ENCODE measurements at regions not wholly inside any gene's neighbourhood (a gene's known extent, or its start where the extent isn't known, plus 50 kb on each side); places are given as distances from the start of the nearest gene placed in this dataset.
"Not testable (repeated sequence)": the region's sequence is repeated elsewhere in the genome, so short reads cannot be mapped to it uniquely, and the experiment has no call there.

GRCh38 chr4:158099686-158100085, 73.1 kb downstream of the GASK1B start:
- DNase-seq, result no peak
- Histone ChIP-seq H3K9me3 (no peaks in the 10 kb centered on the region), H3K4me3 (no peak overlapping the region), H3K27ac (no peak overlapping the region), H3K27me3 (no peaks in the 10 kb centered on the region), H3K4me1 (no peaks in the 10 kb centered on the region), H3K36me3 (no peaks in the 10 kb centered on the region)
- TF ChIP-seq CTCF (IDR thresholded peaks at IDR 0.05), result no peak

GRCh38 chr4:158098802-158099201, 74.0 kb downstream of the GASK1B start:
- Histone ChIP-seq H3K27ac (no peak overlapping the region), H3K4me1 (no peaks in the 10 kb centered on the region), H3K36me3 (no peaks in the 10 kb centered on the region), H3K9me3 (no peaks in the 10 kb centered on the region), H3K27me3 (no peaks in the 10 kb centered on the region), H3K4me3 (no peak overlapping the region)
- TF ChIP-seq CTCF (IDR thresholded peaks at IDR 0.05) (no peak), POLR2A (IDR thresholded peaks at IDR 0.05) (no peak)
- DNase-seq, result no peak

GRCh38 chr4:158094413-158095134, 78.3 kb downstream of the GASK1B start:
- H3K36me3 ChIP-seq, result no peaks in the 10 kb centered on the region
- no peaks in the 10 kb centered on the region for H3K9me3 ChIP-seq
- H3K27ac ChIP-seq, result no peak overlapping the region
- no peaks in the 10 kb centered on the region for H3K4me1 ChIP-seq
- TF ChIP-seq CTCF (IDR thresholded peaks at IDR 0.05) (no peak), POLR2A (IDR thresholded peaks at IDR 0.05) (no peak)
- DNase-seq, result no peak
- no peak overlapping the region for H3K4me3 ChIP-seq
- H3K27me3 ChIP-seq, result no peaks in the 10 kb centered on the region

GRCh38 chr4:158090323-158090722, 82.5 kb downstream of the GASK1B start:
- DNase-seq, result no peak
- H3K27ac ChIP-seq, result no peak overlapping the region
- H3K4me3 ChIP-seq, result no peak overlapping the region
- no peaks in the 10 kb centered on the region for H3K36me3 ChIP-seq
- TF ChIP-seq CTCF (IDR thresholded peaks at IDR 0.05) (no peak), POLR2A (IDR thresholded peaks at IDR 0.05) (no peak)
- H3K9me3 ChIP-seq, result no peaks in the 10 kb centered on the region
- no peaks in the 10 kb centered on the region for H3K27me3 ChIP-seq
- no peaks in the 10 kb centered on the region for H3K4me1 ChIP-seq

- not testable (repeated sequence) for DNase-seq, H3K4me3 ChIP-seq, H3K27me3 ChIP-seq, H3K36me3 ChIP-seq, H3K9me3 ChIP-seq, H3K4me1 ChIP-seq, H3K27ac ChIP-seq
These were observed 82.9 kb downstream of the GASK1B start for GRCh38 chr4:158089897-158090296.

GRCh38 chr4:158080354-158080753, 92.5 kb downstream of the GASK1B start:
- TF ChIP-seq CTCF (IDR thresholded peaks at IDR 0.05) (no peak), POLR2A (IDR thresholded peaks at IDR 0.05) (no peak)
- no peaks in the 10 kb centered on the region for H3K9me3 ChIP-seq
- no peaks in the 10 kb centered on the region for H3K27me3 ChIP-seq
- no peak for DNase-seq
- no peak overlapping the region for H3K27ac ChIP-seq
- H3K4me1 ChIP-seq, result no peaks in the 10 kb centered on the region
- H3K4me3 ChIP-seq, result no peak overlapping the region
- H3K36me3 ChIP-seq, result no peaks in the 10 kb centered on the region
